ENCODE measurements at regions not wholly inside any gene's neighbourhood (a gene's known extent, or its start where the extent isn't known, plus 50 kb on each side); places are given as distances from the start of the nearest gene placed in this dataset.

GRCh38 chr3:124149081-124149480, 157.2 kb upstream of the ROPN1 start:
- TF ChIP-seq CTCF (IDR thresholded peaks at IDR 0.05) = no peak
- TF ChIP-seq POLR2A (IDR thresholded peaks at IDR 0.05) = no peak
